ENCODE measurements at regions not wholly inside any gene's neighbourhood (a gene's known extent, or its start where the extent isn't known, plus 50 kb on each side); places are given as distances from the start of the nearest gene placed in this dataset.

- H3K4me3 ChIP-seq, result no peak overlapping the region
- H3K27me3 ChIP-seq, result no peaks in the 10 kb centered on the region
- intact Hi-C loops (cut with DNase I), result no loop called here
- no peak for TF ChIP-seq CTCF (IDR thresholded peaks at IDR 0.05)
- no peaks in the 10 kb centered on the region for H3K9me3 ChIP-seq
- no peak overlapping the region for H3K27ac ChIP-seq
- no peak for ATAC-seq
- no peaks in the 10 kb centered on the region for H3K36me3 ChIP-seq
- no peak for DNase-seq
- peaks cover 7% of the 10 kb centered on the region for H3K4me1 ChIP-seq
Observed at GRCh38 chr2:147051248-147051647, 793.6 kb upstream of the ACVR2A start.

GRCh38 chr2:147049957-147050356 lies 794.9 kb upstream of the ACVR2A start:
- TF ChIP-seq CTCF (IDR thresholded peaks at IDR 0.05), result no peak
- Histone ChIP-seq H3K27me3 (no peaks in the 10 kb centered on the region), H3K9me3 (no peaks in the 10 kb centered on the region), H3K4me1 (peaks cover 7% of the 10 kb centered on the region), H3K4me3 (no peak overlapping the region), H3K36me3 (no peaks in the 10 kb centered on the region), H3K27ac (no peak overlapping the region)
- intact Hi-C loops (cut with DNase I), result no loop called here
- DNase-seq, result no peak
- peak; percentile 58 for ATAC-seq

GRCh38 chr2:147046473-147046872 lies 798.4 kb upstream of the ACVR2A start:
- Histone ChIP-seq H3K9me3 (no peaks in the 10 kb centered on the region), H3K27me3 (no peaks in the 10 kb centered on the region), H3K4me3 (no peak overlapping the region), H3K27ac (no peak overlapping the region), H3K36me3 (no peaks in the 10 kb centered on the region), H3K4me1 (peaks cover 7% of the 10 kb centered on the region)
- DNase-seq, result no peak
- intact Hi-C loops (cut with DNase I), result no loop called here
- TF ChIP-seq CTCF (IDR thresholded peaks at IDR 0.05), result no peak
- no peak for ATAC-seq

GRCh38 chr2:147045113-147045512 lies 799.7 kb upstream of the ACVR2A start:
- ATAC-seq, result peak; percentile 76

GRCh38 chr2:147041121-147041494 lies 803.7 kb upstream of the ACVR2A start:
- intact Hi-C loops (cut with DNase I), result no loop called here
- DNase-seq (no peak), ATAC-seq (no peak)
- no peak overlapping the region for H3K4me3 ChIP-seq
- H3K9me3 ChIP-seq, result no peaks in the 10 kb centered on the region
- H3K4me1 ChIP-seq, result no peaks in the 10 kb centered on the region
- H3K27me3 ChIP-seq, result no peaks in the 10 kb centered on the region
- no peak for TF ChIP-seq CTCF (IDR thresholded peaks at IDR 0.05)
- no peaks in the 10 kb centered on the region for H3K36me3 ChIP-seq
- no peak overlapping the region for H3K27ac ChIP-seq

More at GRCh38 chr2:147045113-147045512, 799.7 kb upstream of the ACVR2A start:
- H3K9me3 ChIP-seq, result no peaks in the 10 kb centered on the region
- H3K27me3 ChIP-seq, result no peaks in the 10 kb centered on the region
- peak; percentile 45 for DNase-seq
- intact Hi-C loops (cut with DNase I), result no loop called here
- TF ChIP-seq CTCF (IDR thresholded peaks at IDR 0.05), result peak; percentile 63
- H3K4me1 ChIP-seq, result peaks cover 7% of the 10 kb centered on the region
- no peak overlapping the region for H3K27ac ChIP-seq
- H3K36me3 ChIP-seq, result no peaks in the 10 kb centered on the region
- no peak overlapping the region for H3K4me3 ChIP-seq
